ENCODE measurements at regions not wholly inside any gene's neighbourhood (a gene's known extent, or its start where the extent isn't known, plus 50 kb on each side); places are given as distances from the start of the nearest gene placed in this dataset.

GRCh38 chr1:189834813-189835212, 642.9 kb downstream of the BRINP3 start:
- peak; percentile 93 for DNase-seq

GRCh38 chr1:189847613-189848012, 630.1 kb downstream of the BRINP3 start:
- peak; percentile 51 for DNase-seq

- no peak for DNase-seq
These were observed 625.8 kb downstream of the BRINP3 start for GRCh38 chr1:189851806-189852367.

DNA sequence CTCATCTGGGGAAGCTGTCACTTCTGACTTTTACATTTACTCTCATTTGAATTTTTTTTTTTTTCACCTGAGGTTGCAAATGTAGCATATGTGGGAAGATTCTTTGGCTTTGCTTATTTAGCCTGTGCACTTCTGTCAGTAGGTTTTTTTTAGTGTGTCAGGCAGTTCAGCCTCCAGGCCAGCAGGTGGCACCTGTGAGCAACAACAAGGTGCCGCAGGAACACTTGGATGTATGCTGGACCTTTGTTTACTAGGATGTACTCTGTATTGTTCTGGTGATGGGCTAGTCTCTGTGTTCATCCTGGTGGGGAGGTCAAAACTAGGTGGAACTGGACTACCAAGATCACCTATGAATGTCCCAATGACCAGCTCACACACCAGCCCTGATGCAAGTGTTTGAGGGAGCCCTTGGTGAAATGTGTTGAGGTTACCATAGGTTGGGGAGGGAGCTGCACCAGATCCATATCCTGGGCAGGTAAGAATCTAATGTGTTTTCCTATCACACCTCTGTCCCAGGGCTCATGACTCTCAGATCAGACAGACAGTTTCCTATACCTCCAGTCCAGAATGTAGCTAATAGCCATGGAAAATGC, 618.2 kb downstream of the BRINP3 start:
- no peak for DNase-seq

- DNase-seq, result no peak
These were observed 611.1 kb downstream of the BRINP3 start for GRCh38 chr1:189866606-189867005.

GRCh38 chr1:189868021-189868420, 609.6 kb downstream of the BRINP3 start:
- no peak for DNase-seq

GRCh38 chr1:189874715-189875435, 602.8 kb downstream of the BRINP3 start:
- no peak for DNase-seq

GRCh38 chr1:189880135-189880534, 597.5 kb downstream of the BRINP3 start:
- no peak for DNase-seq

DNA sequence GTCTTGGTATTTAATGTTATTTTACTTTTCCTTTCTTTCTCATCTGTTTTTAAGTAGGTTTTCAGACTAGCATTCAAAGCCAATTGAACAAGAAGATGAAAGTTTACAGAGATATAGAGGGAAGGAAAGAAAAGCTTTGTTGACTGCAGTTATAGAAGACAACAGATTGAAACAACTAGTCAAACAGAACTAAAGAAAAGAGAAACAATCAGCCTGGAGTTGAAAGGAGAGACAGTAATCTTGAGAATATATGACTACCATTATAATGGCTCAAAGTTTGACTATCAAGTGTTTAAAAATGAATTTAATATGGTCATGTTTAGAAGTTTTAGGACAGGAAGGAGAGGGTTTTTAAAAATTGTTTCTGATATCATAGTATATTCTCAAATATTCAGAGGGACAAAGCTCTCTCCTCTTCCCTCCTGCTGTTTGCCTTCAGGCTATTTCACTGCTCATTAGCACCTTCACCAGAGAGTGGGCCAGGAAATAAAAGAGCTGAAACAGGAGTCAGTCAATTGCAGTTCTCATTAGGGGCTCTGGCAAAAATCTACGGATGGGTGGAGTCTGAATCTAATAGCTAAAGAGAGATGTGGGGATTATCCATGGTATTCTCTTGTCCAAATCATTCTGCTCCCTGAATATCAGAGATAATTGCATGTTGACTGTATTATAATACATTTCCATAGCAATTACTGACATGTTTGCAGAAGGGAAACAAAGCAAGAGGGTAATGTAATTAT, 577.8 kb downstream of the BRINP3 start:
- DNase-seq, result peak; percentile 95

DNA sequence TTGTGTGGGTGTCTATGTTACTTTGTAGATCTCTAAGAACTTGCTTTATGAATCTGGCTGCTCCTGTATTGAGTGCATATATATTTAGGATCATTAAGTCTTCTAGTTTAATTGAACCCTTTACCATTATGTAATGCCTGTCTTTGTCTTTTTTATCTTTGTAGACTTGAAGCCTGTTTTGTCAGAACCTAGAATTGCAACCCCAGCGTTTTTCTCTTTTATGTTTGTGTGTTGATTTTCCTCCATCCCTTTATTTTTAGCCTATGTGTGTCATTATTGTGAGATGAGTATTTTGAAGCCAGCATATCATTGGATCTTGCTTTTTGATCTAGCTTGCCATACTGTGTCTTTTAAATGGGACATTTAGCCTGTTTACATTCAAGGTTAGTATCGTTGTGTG, 573.2 kb downstream of the BRINP3 start:
- DNase-seq, result no peak

GRCh38 chr1:189908113-189908512, 569.6 kb downstream of the BRINP3 start:
- no peak for DNase-seq

GRCh38 chr1:189921613-189922012, 556.1 kb downstream of the BRINP3 start:
- no peak for DNase-seq

DNA sequence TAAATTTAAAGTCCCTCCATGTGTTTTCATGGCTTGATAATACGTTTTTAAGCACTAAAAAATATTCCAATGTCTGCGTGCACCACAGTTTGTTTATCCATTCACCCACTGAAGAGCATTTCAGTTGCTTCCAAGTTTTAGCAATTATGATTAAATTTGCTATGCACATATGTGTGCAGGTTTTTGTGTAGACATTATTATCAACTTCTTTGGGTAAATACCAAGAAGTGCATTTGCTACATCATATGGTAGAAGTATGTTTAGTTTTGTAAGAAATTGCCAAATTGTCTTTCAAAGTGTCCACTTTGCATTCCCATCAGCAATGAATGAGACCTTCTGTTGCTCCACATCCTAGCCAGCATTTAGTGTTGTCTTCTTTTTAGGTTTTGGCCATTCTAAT, 550.0 kb downstream of the BRINP3 start:
- no peak for DNase-seq

- DNase-seq, result no peak
These were observed 548.1 kb downstream of the BRINP3 start for GRCh38 chr1:189929501-189930099.

DNA sequence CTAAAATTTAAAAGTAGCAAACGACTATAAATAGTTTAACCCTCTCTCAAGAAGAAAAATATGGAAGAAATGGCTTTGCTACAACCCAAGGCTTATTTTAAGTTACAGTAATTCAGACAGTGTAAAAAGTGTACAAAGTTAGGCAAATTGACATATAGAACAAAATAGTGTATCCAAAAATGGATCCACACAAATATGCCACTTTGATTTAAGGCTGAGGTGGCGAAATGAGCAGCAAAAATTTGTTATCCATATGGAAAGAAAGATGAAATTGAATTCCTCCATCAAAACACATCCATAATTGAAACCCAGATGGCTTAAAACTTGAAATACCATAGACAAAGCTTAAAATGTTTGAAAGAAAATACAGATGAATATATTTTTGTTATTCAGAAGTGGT, 540.8 kb downstream of the BRINP3 start:
- no peak for DNase-seq

DNA sequence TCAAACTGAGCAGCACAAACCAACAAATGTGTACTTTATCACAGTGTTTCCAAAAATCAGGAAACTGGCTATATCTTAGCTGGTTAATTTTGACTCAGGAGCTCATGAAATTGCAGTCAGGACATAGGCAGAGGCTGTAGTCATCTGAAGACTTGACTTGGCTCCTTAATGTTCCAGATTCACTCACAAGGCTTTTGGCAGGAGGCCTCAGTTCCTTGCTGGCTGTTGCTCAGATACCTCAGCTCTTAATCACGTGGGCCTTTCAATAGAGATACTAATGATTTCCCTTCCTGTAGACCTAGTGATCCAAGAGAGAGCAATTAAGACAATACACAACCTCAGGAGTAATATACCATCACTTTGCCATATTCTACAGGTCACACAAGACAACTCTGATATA, 537.7 kb downstream of the BRINP3 start:
- no peak for DNase-seq

DNA sequence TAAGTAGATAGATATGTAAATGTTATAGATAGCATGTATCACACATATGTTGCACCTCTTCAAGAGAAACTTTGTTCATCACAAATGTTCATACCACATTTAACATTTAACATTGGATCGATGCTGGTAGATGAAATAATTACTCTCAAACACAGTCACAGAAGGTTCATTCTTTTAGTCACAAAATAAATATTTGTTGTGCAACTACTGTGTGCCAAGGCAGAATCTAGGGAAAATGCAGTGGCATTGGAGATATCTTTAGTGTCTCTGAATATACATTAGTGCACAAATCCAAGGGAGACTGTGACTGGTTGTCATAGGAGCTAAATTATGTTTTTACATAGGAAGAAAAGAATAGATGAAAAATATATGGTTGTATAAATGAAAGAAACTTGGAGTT, 535.7 kb downstream of the BRINP3 start:
- DNase-seq, result no peak

- DNase-seq, result no peak
These were observed 518.9 kb downstream of the BRINP3 start for GRCh38 chr1:189958756-189959155.

- DNase-seq, result no peak
These were observed 516.9 kb downstream of the BRINP3 start for GRCh38 chr1:189960769-189961168.

- DNase-seq, result no peak
These were observed 515.5 kb downstream of the BRINP3 start for GRCh38 chr1:189962181-189962580.

DNA sequence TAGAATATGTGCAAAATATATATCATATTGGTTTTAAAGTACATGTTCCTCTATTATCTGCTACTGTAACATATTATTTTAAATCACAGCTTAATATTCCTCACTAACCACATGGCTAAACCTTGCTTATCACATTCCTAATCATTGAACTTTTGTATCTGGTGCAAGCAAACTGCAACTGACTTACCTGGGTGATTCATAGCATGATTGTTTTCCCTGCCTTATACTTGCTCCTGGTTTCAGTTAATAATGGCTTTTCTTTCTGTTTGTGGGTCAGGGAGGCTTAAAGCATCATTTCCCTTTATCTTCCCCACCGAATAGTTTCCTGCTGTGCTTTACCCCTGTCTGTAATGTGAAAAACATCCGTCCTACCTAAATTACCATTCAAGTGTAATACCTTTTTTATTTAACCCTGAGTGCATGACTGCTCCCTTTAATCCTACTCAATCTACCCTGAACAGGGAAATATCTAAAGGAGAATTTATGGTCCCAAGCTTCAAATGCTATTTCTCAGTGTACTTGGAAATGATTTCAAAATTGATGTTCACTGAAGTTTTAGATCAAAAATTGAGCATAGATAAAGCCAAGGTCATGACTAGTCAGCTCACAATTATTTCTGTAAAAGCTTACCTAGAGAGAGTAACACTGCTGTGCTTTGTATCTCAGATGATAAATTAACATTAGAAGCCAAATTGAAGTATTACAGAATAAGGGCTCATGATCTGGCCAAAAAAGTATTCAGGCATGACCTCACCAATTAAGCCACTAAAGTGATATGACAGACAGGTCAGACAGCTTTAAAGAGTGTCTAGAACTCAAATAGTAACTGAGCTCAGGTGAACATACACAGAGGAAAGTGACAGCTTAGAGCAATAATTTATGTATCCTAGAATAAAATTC, 507.1 kb downstream of the BRINP3 start:
- DNase-seq, result peak; percentile 31

- no peak for DNase-seq
These were observed 506.0 kb downstream of the BRINP3 start for GRCh38 chr1:189971656-189972055.

Data from COR-L47 (cell line).